Tibial nerve (tissue), 4 donors: ENCODE measurements at regions not wholly inside any gene's neighbourhood (a gene's known extent, or its start where the extent isn't known, plus 50 kb on each side); places are given as distances from the start of the nearest gene placed in this dataset.

Experiments
- DNase-seq, 2 donors: peaks; one replicate each; pipeline ENCODE4 v3.0.0-alpha.2; 2019; ENCODE audit warnings: low spot score in 2 of 2
- H3K27ac ChIP-seq, 4 donors: fragments of 200-600 bp; sonication (generic) in 3 of 4; one replicate each; pipeline ENCODE4 v1.5.1; 2017 to 2019; ENCODE audit warnings: mild to moderate bottlenecking in 1 of 4
- H3K27me3 ChIP-seq, 2 donors: fragments of 200-600 bp; sonication (generic) in 1 of 2; one replicate each; pipeline versions ENCODE4 v1.5.1 to v1.6.0; 2017 to 2019
- H3K36me3 ChIP-seq, 3 donors: fragments of 200-600 bp; sonication (generic); one replicate each; pipeline ENCODE4 v1.5.1; 2018 to 2019
- H3K4me1 ChIP-seq, 4 donors: fragments of 200-600 bp; sonication (generic) in 3 of 4; one replicate each; pipeline ENCODE4 v1.5.1; 2017 to 2019
- H3K4me3 ChIP-seq, 4 donors: fragments of 200-600 bp; sonication (generic) in 3 of 4; one replicate each; pipeline ENCODE4 v1.5.1; 2017 to 2019; ENCODE audit warnings: mild to moderate bottlenecking in 1 of 4, moderate library complexity in 1 of 4
- H3K9me3 ChIP-seq, 4 donors: fragments of 200-600 bp; sonication (generic) in 3 of 4; one replicate each; pipeline ENCODE4 v1.5.1; 2017 to 2019
- CTCF ChIP-seq, 5 experiments: fragments of 200-600 bp in 3 of 5; fragments of 450-650 bp in 2 of 5; sonication (generic) in 3 of 5; IDR thresholded peaks; one replicate each; pipeline ENCODE4 v1.5.1; 2016 to 2019; ENCODE audit warnings: antibody characterized with exemption in 5 of 5, mild to moderate bottlenecking in 3 of 5, moderate library complexity in 2 of 5
- EP300 ChIP-seq, 2 donors: sonication (generic); formaldehyde crosslinking; IDR thresholded peaks; one replicate each; pipeline ENCODE4 v1.6.1; 2017; ENCODE audit warnings: antibody characterized with exemption in 2 of 2, mild to moderate bottlenecking in 1 of 2
- POLR2A ChIP-seq, 2 donors: fragments of 450-650 bp; IDR thresholded peaks; one replicate each; pipeline ENCODE4 v1.6.1; 2017; ENCODE audit warnings: antibody characterized with exemption in 2 of 2, mild to moderate bottlenecking in 2 of 2, moderate library complexity in 2 of 2
- WGBS, 2 donors: methylation state at CpG; one replicate each; pipeline ENCODE4 v1.1.5; 2018; 5-methylcytosine and 5-hydroxymethylcytosine counted together

GRCh38 chr15:46576646-46577395, 942.0 kb downstream of the SQOR start:
- H3K36me3 ChIP-seq = no peaks in the 10 kb centered on the region
- H3K27me3 ChIP-seq = no peaks in the 10 kb centered on the region
- no peaks in the 10 kb centered on the region for H3K9me3 ChIP-seq
- H3K4me3 ChIP-seq = no peak overlapping the region
- no peak overlapping the region for H3K27ac ChIP-seq
- no peak for DNase-seq
- H3K4me1 ChIP-seq = no peaks in the 10 kb centered on the region
- 59 to 76% methylated on average over 1 of the region's 1 CpG for WGBS, 2 donors
- TF ChIP-seq CTCF (IDR thresholded peaks at IDR 0.05) = no peak
- no peak for TF ChIP-seq POLR2A (IDR thresholded peaks at IDR 0.05)
- TF ChIP-seq EP300 (IDR thresholded peaks at IDR 0.05) = no peak

- H3K36me3 ChIP-seq = no peaks in the 10 kb centered on the region
- H3K27me3 ChIP-seq = no peaks in the 10 kb centered on the region
- TF ChIP-seq POLR2A (IDR thresholded peaks at IDR 0.05) (no peak), EP300 (IDR thresholded peaks at IDR 0.05) (no peak), CTCF (IDR thresholded peaks at IDR 0.05) (no peak)
- H3K27ac ChIP-seq = no peak overlapping the region
- H3K4me1 ChIP-seq = no peaks in the 10 kb centered on the region
- no peak overlapping the region for H3K4me3 ChIP-seq
- DNase-seq = no peak
- H3K9me3 ChIP-seq = no peaks in the 10 kb centered on the region
- 33 to 39% methylated on average over 2 of the region's 2 CpGs for WGBS, 2 donors
Observed at GRCh38 chr15:46577767-46578166, 942.9 kb downstream of the SQOR start.

- Histone ChIP-seq H3K27ac (no peak overlapping the region), H3K36me3 (no peaks in the 10 kb centered on the region), H3K27me3 (no peaks in the 10 kb centered on the region), H3K4me1 (no peaks in the 10 kb centered on the region), H3K9me3 (no peaks in the 10 kb centered on the region), H3K4me3 (no peak overlapping the region)
- DNase-seq = no peak
- 45% methylated on average over 2 of the region's 2 CpGs for WGBS, 2 donors
- no peak for TF ChIP-seq EP300 (IDR thresholded peaks at IDR 0.05)
- TF ChIP-seq CTCF (IDR thresholded peaks at IDR 0.05) = no peak
- TF ChIP-seq POLR2A (IDR thresholded peaks at IDR 0.05) = no peak
Observed at GRCh38 chr15:46580487-46580886, 945.7 kb downstream of the SQOR start.

- no peaks in the 10 kb centered on the region for H3K27me3 ChIP-seq
- DNase-seq = no peak
- H3K4me1 ChIP-seq = no peaks in the 10 kb centered on the region
- no peaks in the 10 kb centered on the region for H3K36me3 ChIP-seq
- no peak overlapping the region for H3K4me3 ChIP-seq
- no peaks in the 10 kb centered on the region for H3K9me3 ChIP-seq
- H3K27ac ChIP-seq = no peak overlapping the region
- WGBS, 2 donors = 77 to 81% methylated on average over 2 of the region's 2 CpGs
- TF ChIP-seq POLR2A (IDR thresholded peaks at IDR 0.05) (no peak), EP300 (IDR thresholded peaks at IDR 0.05) (no peak), CTCF (IDR thresholded peaks at IDR 0.05) (no peak)
Observed at GRCh38 chr15:46580924-46581323, 946.1 kb downstream of the SQOR start.

- Histone ChIP-seq H3K27ac (no peak overlapping the region), H3K36me3 (no peaks in the 10 kb centered on the region), H3K4me3 (no peak overlapping the region), H3K27me3 (no peaks in the 10 kb centered on the region), H3K4me1 (no peaks in the 10 kb centered on the region), H3K9me3 (no peaks in the 10 kb centered on the region)
- TF ChIP-seq POLR2A (IDR thresholded peaks at IDR 0.05) (no peak), CTCF (IDR thresholded peaks at IDR 0.05) (no peak), EP300 (IDR thresholded peaks at IDR 0.05) (no peak)
- no peak for DNase-seq
- WGBS, 2 donors = 67 to 72% methylated on average over 4 of the region's 4 CpGs
Observed at GRCh38 chr15:46589088-46589487, 954.3 kb downstream of the SQOR start.
